HCT116 (cell line): ENCODE measurements at regions not wholly inside any gene's neighbourhood (a gene's known extent, or its start where the extent isn't known, plus 50 kb on each side); places are given as distances from the start of the nearest gene placed in this dataset.

Experiments
- ATAC-seq: fragments of 200-7000 bp; cut with Tn5 transposase; 2 replicates; pipeline ENCODE4 v1.9.1; 2020; ENCODE audit warnings: mild to moderate bottlenecking, moderate library complexity
- BruUV-seq: library from RNA; stranded (reverse); fragments of 400-500 nt; replicated peaks from 2 replicates; lab custom pipeline; 2021; lab: Mats Ljungman, UMichigan
- CTCF ChIA-PET: fragments of 300-600 bp; sonication (Branson Sonifier 250); formaldehyde crosslinking; loops from one replicate; lab custom pipeline; 2021; ENCODE audit warnings: antibody characterized with exemption; lab: Charles Lee
- POLR2A ChIA-PET: fragments of 300-600, 350-600 bp; sonication (Branson Sonifier 250); formaldehyde crosslinking; loops from one replicate; lab custom pipeline; 2021; ENCODE audit warnings: antibody characterized with exemption; lab: Charles Lee
- RAD21 ChIA-PET, 2 experiments: fragments of 300-600 bp; sonication (Branson Sonifier 250); formaldehyde crosslinking; loops; one replicate each; lab custom pipeline; 2023; ENCODE audit warnings: low total read pairs in 2 of 2; ENCODE audit not compliant: uncharacterized antibody in 2 of 2, unreplicated experiment in 2 of 2, low non-redundant PET in 1 of 2; lab: Charles Lee
- DNase-seq: peaks from one replicate; pipeline ENCODE4 v3.0.0-alpha.2; 2010; ENCODE audit warnings: low read depth, low spot score
- H2AFZ ChIP-seq: fragments of 200-600 bp; shearing (Covaris generic), sonication (generic); 2 replicates; pipeline ENCODE4 v1.6.1; 2017; ENCODE audit warnings: low read depth, mixed run types, mixed read lengths, antibody characterized with exemption, low read length; ENCODE audit not compliant: poor library complexity, severe bottlenecking
- H3K27ac ChIP-seq: 2 replicates; pipeline ENCODE4 v1.5.1; 2012; ENCODE audit warnings: low read depth, low read length
- H3K27me3 ChIP-seq: fragments of 200-600 bp; sonication (generic); 2 replicates; pipeline ENCODE4 v1.6.1; 2016; ENCODE audit warnings: mixed run types, low read length, mixed read lengths; ENCODE audit not compliant: insufficient read depth
- H3K36me3 ChIP-seq, 2 experiments: fragments of 200-500 bp in 1 of 2; fragments of 200-600 bp in 1 of 2; sonication (Bioruptor generic) in 1 of 2; sonication (generic) in 1 of 2; 2 replicates each; pipeline versions ENCODE4 v1.5.1 to v1.6.1; 2014 to 2016; ENCODE audit warnings: low read length in 2 of 2, inconsistent platforms in 1 of 2, mixed read lengths in 1 of 2, mixed run types in 1 of 2; ENCODE audit not compliant: insufficient read depth in 2 of 2, control insufficient read depth in 1 of 2
- H3K4me1 ChIP-seq, 2 experiments: fragments of 200-600 bp in 1 of 2; sonication (generic) in 1 of 2; 2 replicates each; pipeline versions ENCODE4 v1.5.1 to v1.6.1; 2012 to 2017; ENCODE audit warnings: low read length in 2 of 2, inconsistent platforms in 1 of 2, mild to moderate bottlenecking in 1 of 2, mixed read lengths in 1 of 2, mixed run types in 1 of 2, moderate library complexity in 1 of 2; ENCODE audit not compliant: insufficient read depth in 2 of 2, control insufficient read depth in 1 of 2
- H3K4me2 ChIP-seq: fragments of 200-600 bp; sonication (generic); 2 replicates; pipeline ENCODE4 v1.6.1; 2017; ENCODE audit warnings: mixed run types, low read length, mixed read lengths
- H3K4me3 ChIP-seq, 2 experiments: fragments of 200-600 bp in 1 of 2; sonication (generic) in 1 of 2; replicated peaks in 1 of 2; 2 replicates each; pipeline ENCODE4 v1.5.1; 2011 to 2016; ENCODE audit warnings: low read length in 2 of 2, control low read depth in 1 of 2, low read depth in 1 of 2, mild to moderate bottlenecking in 1 of 2, mixed read lengths in 1 of 2, mixed run types in 1 of 2
- H3K79me2 ChIP-seq: fragments of 200-600 bp; sonication (generic); 2 replicates; pipeline ENCODE4 v1.6.1; 2017; ENCODE audit warnings: mild to moderate bottlenecking, mixed run types, low read length, moderate library complexity, mixed read lengths; ENCODE audit not compliant: insufficient read depth
- H3K9ac ChIP-seq: fragments of 200-600 bp; sonication (generic); 2 replicates; pipeline ENCODE4 v1.6.1; 2016; ENCODE audit warnings: low read length, mixed read lengths
- H3K9me2 ChIP-seq: fragments of 200-600 bp; sonication (generic), shearing (Covaris generic); 2 replicates; pipeline ENCODE4 v1.6.1; 2017; ENCODE audit warnings: mixed run types, mild to moderate bottlenecking, moderate library complexity; ENCODE audit not compliant: insufficient read depth
- H3K9me3 ChIP-seq, 2 experiments: fragments of 200-500 bp in 1 of 2; fragments of 200-600 bp in 1 of 2; sonication (Bioruptor generic) in 1 of 2; sonication (generic) in 1 of 2; 2 replicates each; pipeline ENCODE4 v1.6.1; 2014 to 2017; ENCODE audit warnings: low read length in 2 of 2, mixed read lengths in 2 of 2, inconsistent platforms in 1 of 2, low read depth in 1 of 2, mild to moderate bottlenecking in 1 of 2, mixed run types in 1 of 2, moderate library complexity in 1 of 2; ENCODE audit not compliant: control insufficient read depth in 1 of 2, insufficient read depth in 1 of 2
- H4K20me1 ChIP-seq: fragments of 200-600 bp; sonication (generic), shearing (Covaris generic); 2 replicates; pipeline ENCODE4 v1.6.1; 2017; ENCODE audit warnings: mixed run types, mild to moderate bottlenecking, moderate library complexity; ENCODE audit not compliant: insufficient read depth
- ATF3 ChIP-seq: IDR thresholded peaks from 2 replicates; pipeline ENCODE4 v1.6.1; 2012
- CEBPB ChIP-seq: IDR thresholded peaks from 2 replicates; pipeline ENCODE4 v1.6.1; 2012; ENCODE audit warnings: low read depth
- CTCF ChIP-seq, 3 experiments: fragments of 200-600 bp in 1 of 3; sonication (generic) in 1 of 3; IDR thresholded peaks in 2 of 3; conservative IDR thresholded peaks in 1 of 3; 2 replicates each; pipeline ENCODE4 v1.5.1; 2012 to 2017; ENCODE audit warnings: low read depth in 2 of 3, low read length in 2 of 3, antibody characterized with exemption in 1 of 3, borderline replicate concordance in 1 of 3, control low read depth in 1 of 3, mild to moderate bottlenecking in 1 of 3, mixed read lengths in 1 of 3, mixed run types in 1 of 3, moderate library complexity in 1 of 3; ENCODE audit not compliant: insufficient read depth in 1 of 3
- EGR1 ChIP-seq: IDR thresholded peaks from 2 replicates; pipeline ENCODE4 v1.6.1; 2012; ENCODE audit warnings: low read depth
- EZH2 ChIP-seq: fragments of 200-600 bp; sonication (generic); IDR thresholded peaks from 2 replicates; pipeline ENCODE4 v1.6.1; 2017; ENCODE audit warnings: antibody characterized with exemption, mixed run types
- FOSL1 ChIP-seq: IDR thresholded peaks from 2 replicates; pipeline ENCODE4 v1.6.1; 2012; ENCODE audit warnings: low read depth
- JUND ChIP-seq: IDR thresholded peaks from 2 replicates; pipeline ENCODE4 v1.6.1; 2012
- POLR2AphosphoS5 ChIP-seq: IDR thresholded peaks from 2 replicates; pipeline ENCODE4 v1.6.1; 2011; ENCODE audit warnings: mild to moderate bottlenecking, low read depth, low read length, moderate library complexity
- RAD21 ChIP-seq: IDR thresholded peaks from 2 replicates; pipeline ENCODE4 v1.6.1; 2012; ENCODE audit warnings: low read depth, mild to moderate bottlenecking
- SP1 ChIP-seq: IDR thresholded peaks from 2 replicates; pipeline ENCODE4 v1.6.1; 2012; ENCODE audit warnings: low read depth
- TCF7L2 ChIP-seq: IDR thresholded peaks from 2 replicates; pipeline ENCODE4 v1.7.0; 2011; ENCODE audit warnings: borderline replicate concordance, inconsistent platforms; ENCODE audit not compliant: insufficient read depth, insufficient read length; ENCODE audit errors: extremely low read depth
- YY1 ChIP-seq: IDR thresholded peaks from 2 replicates; pipeline ENCODE4 v1.6.1; 2011; ENCODE audit warnings: low read length, low read depth, moderate library complexity, mild to moderate bottlenecking; ENCODE audit not compliant: insufficient replicate concordance; ENCODE audit errors: extremely low read depth
- ZBTB33 ChIP-seq: IDR thresholded peaks from 2 replicates; pipeline ENCODE4 v1.6.1; 2011; ENCODE audit warnings: mild to moderate bottlenecking, low read length, moderate library complexity; ENCODE audit not compliant: insufficient replicate concordance; ENCODE audit errors: extremely low read depth
- ZFX ChIP-seq: fragments of 450-650 bp; IDR thresholded peaks from 2 replicates; pipeline ENCODE4 v1.6.1; 2017
- ZNF274 ChIP-seq: fragments of 200-500 bp; sonication (Bioruptor generic); IDR thresholded peaks from 2 replicates; pipeline ENCODE4 v1.6.1; 2014; ENCODE audit warnings: mild to moderate bottlenecking, low read depth, low read length, inconsistent platforms
- intact Hi-C: fragments of 100-400 bp; cut with micrococcal nuclease; formaldehyde crosslinking; loops from 2 replicates; pipeline ENCODE4 v1.10.0; 2022

GRCh38 chr6:110545081-110545872 lies 68.9 kb upstream of the SLC22A16 start:
- H3K27me3 ChIP-seq, result no peaks in the 10 kb centered on the region
- no peak overlapping the region for H3K4me2 ChIP-seq
- H3K9me3 ChIP-seq, result peaks cover 0 to 7% of the 10 kb centered on the region in 2 experiments; a peak in 1 of 4 replicates
- no peaks in the 10 kb centered on the region for H3K79me2 ChIP-seq
- H3K36me3 ChIP-seq, result no peaks in the 10 kb centered on the region
- no peak overlapping the region for H2AFZ ChIP-seq
- no peaks in the 10 kb centered on the region for H3K9me2 ChIP-seq
- DNase-seq (no peak), ATAC-seq (no peak)
- intact Hi-C loops, result no loop called here
- TF ChIP-seq JUND (no peak), CTCF (IDR thresholded peaks at IDR 0.05 in 2 of 3, conservative IDR thresholded peaks at IDR 0.05 in 1 of 3; ENCODE audit: borderline replicate concordance in 1 of 3, insufficient read depth in 1 of 3, low read depth in 2 of 3, low read length in 2 of 3) (no peak), TCF7L2 (no peak), EGR1 (no peak), RAD21 (no peak), ZBTB33 (no peak), ZNF274 (no peak), ATF3 (no peak), POLR2AphosphoS5 (no peak), CEBPB (no peak), FOSL1 (no peak), ZFX (no peak), SP1 (no peak), EZH2 (no peak), YY1 (no peak)
- no peak overlapping the region for H3K27ac ChIP-seq
- no peak overlapping the region for H3K4me3 ChIP-seq
- BruUV-seq, result no TSS peak
- H3K4me1 ChIP-seq, result peaks cover 35 to 45% of the 10 kb centered on the region in 2 experiments
- H3K9ac ChIP-seq, result no peak overlapping the region
- no peaks in the 10 kb centered on the region for H4K20me1 ChIP-seq
- ChIA-PET CTCF (no interaction called here), POLR2A (no interaction called here), RAD21 (no interaction called here)
